ENCODE measurements at regions not wholly inside any gene's neighbourhood (a gene's known extent, or its start where the extent isn't known, plus 50 kb on each side); places are given as distances from the start of the nearest gene placed in this dataset.

DNA sequence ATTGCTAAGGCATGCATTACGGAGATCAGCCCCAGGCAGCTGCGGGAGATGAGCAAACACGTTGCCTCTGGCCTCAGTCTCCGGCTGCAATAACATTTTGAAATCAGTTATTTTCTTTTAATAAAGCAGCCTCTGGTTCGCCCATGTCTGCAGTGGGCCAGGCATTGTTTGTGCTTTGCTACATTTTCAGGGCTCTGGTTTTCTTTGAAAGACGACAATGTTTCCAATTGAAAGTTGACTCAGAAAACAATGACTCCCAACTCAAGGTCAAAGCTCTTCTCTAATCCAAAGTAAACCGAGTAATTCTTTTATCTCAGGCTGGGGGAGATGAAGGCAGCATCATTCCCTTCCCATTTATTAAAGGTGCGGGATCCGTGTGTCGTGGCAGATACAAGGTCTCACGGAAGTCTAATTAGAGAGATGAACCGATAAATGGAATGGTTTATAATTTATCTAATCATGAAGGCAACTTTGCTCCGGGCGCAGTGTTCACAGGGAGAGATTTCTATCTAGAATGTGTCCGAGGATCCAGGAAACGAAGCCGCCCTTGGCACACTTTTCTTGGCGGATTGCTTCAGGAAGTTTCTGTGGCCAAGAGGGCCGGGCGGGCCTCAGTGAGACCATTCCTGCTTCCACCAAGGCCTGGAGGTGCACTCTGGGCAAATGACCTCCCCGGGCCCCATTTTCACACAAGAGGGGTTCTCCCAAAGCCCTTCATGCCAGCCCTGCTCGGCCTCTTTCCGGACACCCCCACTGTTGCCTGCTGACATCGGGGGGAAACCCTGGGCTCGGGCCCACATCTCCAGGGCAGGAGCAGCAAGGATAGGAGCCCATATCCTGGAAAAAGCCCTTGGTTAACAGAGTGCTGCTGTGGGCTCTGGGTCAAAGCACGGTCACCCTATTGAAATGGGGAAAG, 811.4 kb downstream of the BRD1 start:
- Mint-ChIP-seq H3K4me3 (no peak overlapping the region), H3K4me1 (no peaks in the 10 kb centered on the region), H3K27ac (peak overlapping the region in 1 of 2 donors; percentile 19), H3K9me3 (no peaks in the 10 kb centered on the region), H3K27me3 (no peaks in the 10 kb centered on the region)
- no peak for ATAC-seq
- no peak for DNase-seq

- Mint-ChIP-seq H3K9me3 (no peaks in the 10 kb centered on the region), H3K27me3 (no peaks in the 10 kb centered on the region), H3K27ac (no peak overlapping the region), H3K4me3 (no peak overlapping the region), H3K4me1 (no peaks in the 10 kb centered on the region)
- DNase-seq (no peak), ATAC-seq (no peak)
These were observed 812.2 kb downstream of the BRD1 start for GRCh38 chr22:49015459-49015858.

- no peak for DNase-seq
- Mint-ChIP-seq H3K9me3 (no peaks in the 10 kb centered on the region), H3K4me1 (no peaks in the 10 kb centered on the region)
These were observed 813.2 kb downstream of the BRD1 start for GRCh38 chr22:49014227-49015201.

DNA sequence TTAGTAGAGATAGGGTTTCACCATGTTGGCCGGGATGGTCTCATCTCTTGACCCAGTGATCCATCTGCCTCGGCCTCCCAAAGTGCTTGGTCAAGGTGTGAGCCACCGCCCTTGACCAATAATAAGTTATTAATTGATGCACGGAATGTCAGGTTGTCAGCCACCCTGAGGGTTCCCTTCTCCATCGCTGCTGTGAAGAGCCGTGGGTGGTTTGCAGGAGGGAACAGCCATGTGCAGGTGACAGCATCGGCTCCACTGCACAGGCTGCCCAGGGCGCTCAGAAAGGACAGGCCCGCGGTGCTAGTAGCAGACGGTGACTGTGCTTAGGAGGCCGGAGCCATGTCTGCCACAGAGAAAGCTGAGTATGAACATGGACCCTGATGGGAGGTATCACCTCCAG, 814.0 kb downstream of the BRD1 start:
- H3K4me1 Mint-ChIP-seq = no peaks in the 10 kb centered on the region
- H3K27ac Mint-ChIP-seq = no peak overlapping the region
- no peaks in the 10 kb centered on the region for H3K9me3 Mint-ChIP-seq
- ATAC-seq (no peak), DNase-seq (no peak)
- peaks cover 6% of the 10 kb centered on the region for H3K27me3 Mint-ChIP-seq
- H3K4me3 Mint-ChIP-seq = no peak overlapping the region

More at GRCh38 chr22:49014227-49015201, 813.2 kb downstream of the BRD1 start:
- Mint-ChIP-seq H3K4me3 (no peak overlapping the region), H3K27ac (no peak overlapping the region), H3K27me3 (peaks cover 6% of the 10 kb centered on the region)
- ATAC-seq = no peak

- Mint-ChIP-seq H3K27ac (no peak overlapping the region), H3K4me1 (no peaks in the 10 kb centered on the region), H3K27me3 (peaks cover 6% of the 10 kb centered on the region), H3K4me3 (no peak overlapping the region), H3K9me3 (no peaks in the 10 kb centered on the region)
- ATAC-seq = no peak
- DNase-seq = no peak
These were observed 814.8 kb downstream of the BRD1 start for GRCh38 chr22:49012712-49013395.

DNA sequence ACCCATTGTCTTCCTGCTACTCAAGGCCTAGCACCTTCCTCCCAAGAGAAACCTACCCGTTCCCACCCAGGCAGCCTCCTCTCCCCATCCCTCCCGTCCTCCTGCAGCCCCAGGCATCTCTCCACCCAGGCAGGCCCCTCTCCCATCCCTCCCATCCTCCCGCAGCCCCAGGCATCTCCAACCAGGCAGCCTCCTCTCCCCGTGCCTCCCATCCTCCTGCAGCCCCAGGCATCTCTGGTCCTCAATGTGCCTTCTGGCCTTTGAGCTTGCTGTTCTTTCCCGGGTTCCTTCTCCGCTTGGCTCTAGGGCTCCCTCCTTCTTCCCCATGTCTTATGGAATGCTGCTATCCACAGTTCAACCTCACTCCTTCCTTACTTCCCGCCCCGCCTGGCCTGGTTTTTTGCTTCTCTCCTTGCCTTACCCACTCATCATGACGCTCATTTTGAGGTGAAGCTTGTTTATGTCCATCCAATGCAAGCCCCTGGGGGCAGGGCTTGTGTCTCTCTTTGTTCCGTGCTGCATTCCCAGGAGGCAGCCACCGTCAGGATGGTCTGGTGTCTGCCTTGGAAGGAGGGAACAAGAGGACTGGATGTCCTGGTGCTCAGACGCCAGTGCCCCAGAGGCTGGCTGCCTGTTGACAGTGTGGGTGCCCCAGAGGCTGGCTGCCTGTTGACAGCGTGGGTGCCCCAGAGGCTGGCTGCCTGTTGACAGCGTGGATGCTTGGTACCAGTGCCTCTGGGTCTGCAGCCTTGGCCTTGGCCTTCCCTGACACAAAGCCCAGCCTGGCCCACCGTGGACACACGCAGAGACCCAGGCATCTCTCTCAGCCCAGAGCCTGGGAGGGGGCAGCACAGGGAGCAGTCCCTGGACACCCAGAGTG, 815.7 kb downstream of the BRD1 start:
- no peak for DNase-seq
- no peaks in the 10 kb centered on the region for H3K4me1 Mint-ChIP-seq
- no peak overlapping the region for H3K4me3 Mint-ChIP-seq
- no peaks in the 10 kb centered on the region for H3K9me3 Mint-ChIP-seq
- peaks cover 6% of the 10 kb centered on the region for H3K27me3 Mint-ChIP-seq
- no peak overlapping the region for H3K27ac Mint-ChIP-seq
- ATAC-seq = no peak

DNA sequence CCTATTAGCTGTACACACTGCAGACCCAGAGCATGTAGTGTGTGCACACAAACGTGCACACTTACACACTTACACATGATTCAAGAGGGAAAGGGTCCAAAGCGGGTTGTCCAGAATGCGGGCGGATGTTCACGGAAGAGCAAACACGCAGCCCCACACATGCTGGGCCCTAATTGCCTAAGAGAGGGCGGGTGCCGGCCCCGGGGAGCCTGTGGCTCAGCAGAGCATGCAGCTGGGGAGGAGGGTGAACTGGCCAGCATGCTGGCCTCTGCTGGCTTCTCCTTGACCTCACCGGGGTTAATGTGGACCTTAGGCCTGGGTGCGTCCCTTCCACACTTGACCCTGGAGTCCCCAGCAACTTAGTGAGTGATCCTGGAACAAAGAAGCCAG, 816.3 kb downstream of the BRD1 start:
- Mint-ChIP-seq H3K4me1 (no peaks in the 10 kb centered on the region), H3K9me3 (no peaks in the 10 kb centered on the region), H3K27me3 (peaks cover 6% of the 10 kb centered on the region), H3K27ac (no peak overlapping the region), H3K4me3 (no peak overlapping the region)
- DNase-seq (no peak), ATAC-seq (no peak)

GRCh38 chr22:49010901-49011300, 816.8 kb downstream of the BRD1 start:
- no peak for DNase-seq
- Mint-ChIP-seq H3K4me3 (no peak overlapping the region), H3K27ac (no peak overlapping the region), H3K27me3 (peaks cover 8% of the 10 kb centered on the region), H3K4me1 (no peaks in the 10 kb centered on the region), H3K9me3 (no peaks in the 10 kb centered on the region)
- no peak for ATAC-seq

GRCh38 chr22:49010070-49010863, 817.4 kb downstream of the BRD1 start:
- DNase-seq = no peak
- H3K27ac Mint-ChIP-seq = no peak overlapping the region
- no peaks in the 10 kb centered on the region for H3K4me1 Mint-ChIP-seq
- no peaks in the 10 kb centered on the region for H3K9me3 Mint-ChIP-seq
- H3K4me3 Mint-ChIP-seq = no peak overlapping the region
- ATAC-seq = no peak
- peaks cover 10% of the 10 kb centered on the region for H3K27me3 Mint-ChIP-seq

DNA sequence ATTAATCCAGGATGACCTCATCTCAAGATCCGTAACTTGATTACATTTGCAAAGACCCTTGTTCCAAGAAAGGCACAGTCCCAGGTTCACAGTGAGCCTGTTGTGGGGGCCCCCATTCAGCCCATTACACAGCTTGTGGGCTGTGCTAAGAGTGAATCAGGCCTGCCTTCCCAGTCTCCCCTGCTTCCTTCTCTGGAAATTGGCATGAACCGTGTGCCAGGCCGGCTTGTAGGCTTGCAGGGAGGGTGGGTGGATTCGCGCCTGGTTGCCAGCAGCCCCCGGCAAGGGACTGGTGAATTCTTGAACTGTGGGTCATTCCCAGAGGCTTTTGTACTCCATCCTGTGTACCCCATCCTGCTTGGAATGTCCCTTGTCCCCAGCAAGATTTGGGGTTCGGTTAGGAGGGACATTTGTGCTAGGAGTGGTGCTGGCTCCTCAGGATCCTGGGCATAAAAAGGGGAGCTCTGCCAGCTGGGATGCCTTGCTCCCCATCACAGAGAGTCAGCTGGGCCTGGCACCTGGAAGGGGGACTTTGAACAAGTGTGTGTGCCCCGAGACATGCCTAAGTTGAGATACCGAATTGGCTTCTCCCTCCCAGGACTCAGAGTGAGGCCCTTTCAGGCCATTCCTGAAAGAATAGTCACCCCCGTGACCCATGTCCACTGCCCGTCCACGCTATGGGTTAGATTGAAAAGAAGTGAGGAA, 818.2 kb downstream of the BRD1 start:
- Mint-ChIP-seq H3K4me1 (no peaks in the 10 kb centered on the region), H3K9me3 (no peaks in the 10 kb centered on the region), H3K27me3 (peaks cover 13% of the 10 kb centered on the region), H3K27ac (no peak overlapping the region), H3K4me3 (no peak overlapping the region)
- no peak for DNase-seq
- no peak for ATAC-seq

DNA sequence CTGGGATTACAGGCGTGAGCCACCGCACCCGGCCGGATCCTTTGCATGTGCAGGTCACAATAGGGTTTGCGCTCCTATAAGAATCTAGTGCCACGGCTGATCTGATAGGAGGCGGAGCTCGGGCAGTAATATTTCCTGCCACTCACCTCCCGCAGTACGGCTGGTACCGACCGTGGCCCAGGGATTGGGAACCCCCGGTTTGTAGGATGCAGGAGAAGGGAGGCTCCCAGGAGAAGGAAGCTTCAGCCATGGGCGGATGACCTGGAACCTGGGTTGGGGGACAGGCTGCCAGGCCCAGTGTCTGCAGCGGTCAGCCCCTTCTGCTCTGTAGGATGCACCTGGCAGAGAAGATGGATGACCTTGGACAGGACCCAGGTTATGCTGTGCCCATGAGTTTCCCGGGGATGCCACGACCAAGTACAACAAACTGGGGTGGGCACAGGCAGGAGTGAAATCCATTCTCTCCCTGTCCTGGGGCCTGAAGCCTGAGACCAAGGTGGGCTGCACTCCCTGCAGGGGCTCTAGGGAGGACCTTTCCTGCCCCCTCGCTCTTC, 818.9 kb downstream of the BRD1 start:
- no peak overlapping the region for H3K27ac Mint-ChIP-seq
- H3K4me3 Mint-ChIP-seq = no peak overlapping the region
- DNase-seq = no peak
- H3K27me3 Mint-ChIP-seq = peaks cover 16% of the 10 kb centered on the region
- no peaks in the 10 kb centered on the region for H3K9me3 Mint-ChIP-seq
- ATAC-seq = no peak
- no peaks in the 10 kb centered on the region for H3K4me1 Mint-ChIP-seq

GRCh38 chr22:49007013-49007653, 820.5 kb downstream of the BRD1 start:
- peaks cover 0 to 2% of the 10 kb centered on the region in 2 donors for H3K9me3 Mint-ChIP-seq

More at GRCh38 chr22:49007013-49007653, 820.5 kb downstream of the BRD1 start:
- DNase-seq (no peak), ATAC-seq (no peak)
- Mint-ChIP-seq H3K27me3 (peaks cover 16% of the 10 kb centered on the region), H3K4me3 (no peak overlapping the region), H3K27ac (peak overlapping the region in 1 of 2 donors; percentile 67), H3K4me1 (no peaks in the 10 kb centered on the region)

Measured in stimulated activated naive CD8-positive, alpha-beta T cell treated with anti-CD3 and anti-CD28 coated beads, Interleukin-15, amount 100 ng/mL, for 72 hours (primary cell).